Right hindlimb (tissue), 1 donor: ENCODE measurements at regions not wholly inside any gene's neighbourhood (a gene's known extent, or its start where the extent isn't known, plus 50 kb on each side); places are given as distances from the start of the nearest gene placed in this dataset.
"Not testable (repeated sequence)": the region's sequence is repeated elsewhere in the genome, so short reads cannot be mapped to it uniquely, and the experiment has no call there.

Source experiments
- DNase-seq: peaks from one replicate; pipeline ENCODE4 v3.0.0-alpha.2; 2018

DNA sequence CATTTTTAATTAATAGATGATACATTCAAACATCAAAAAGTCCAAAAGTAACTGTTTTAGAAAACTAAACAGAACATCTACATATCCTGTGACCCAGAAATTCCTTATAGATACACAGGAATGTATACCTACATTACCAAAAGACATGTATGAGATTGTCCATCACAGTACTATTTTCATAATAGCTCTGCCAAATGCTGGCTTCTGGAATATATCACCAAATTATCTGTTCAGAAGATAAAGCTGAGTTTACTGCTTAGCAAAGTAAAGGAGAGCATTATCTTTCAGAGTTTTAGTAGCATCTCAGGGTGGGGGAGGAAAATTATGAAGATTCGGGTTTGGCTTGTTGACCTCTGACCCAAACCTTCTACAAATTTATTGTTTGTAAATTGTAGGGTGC, 368.9 kb upstream of the SLC7A11 start:
- no peak for DNase-seq

DNA sequence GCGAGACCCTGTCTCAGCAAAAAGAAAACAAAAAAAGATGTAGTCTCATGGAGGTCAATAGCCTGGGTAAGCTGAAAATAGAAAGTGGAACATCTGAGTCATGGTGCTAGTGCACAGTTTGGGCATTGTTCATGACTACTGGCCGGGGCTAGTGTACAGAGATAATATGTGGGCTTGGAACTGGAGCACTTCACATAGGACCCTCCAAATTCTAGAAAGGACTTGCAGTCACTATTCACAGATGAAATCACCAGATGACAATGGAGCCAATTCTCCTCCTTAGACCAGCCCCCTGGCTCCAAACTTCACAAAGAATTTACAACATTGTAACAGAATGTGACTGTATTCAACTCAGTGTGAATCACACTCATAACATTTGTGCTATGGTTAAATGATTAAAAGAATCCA, 367.8 kb upstream of the SLC7A11 start:
- DNase-seq: no peak

DNA sequence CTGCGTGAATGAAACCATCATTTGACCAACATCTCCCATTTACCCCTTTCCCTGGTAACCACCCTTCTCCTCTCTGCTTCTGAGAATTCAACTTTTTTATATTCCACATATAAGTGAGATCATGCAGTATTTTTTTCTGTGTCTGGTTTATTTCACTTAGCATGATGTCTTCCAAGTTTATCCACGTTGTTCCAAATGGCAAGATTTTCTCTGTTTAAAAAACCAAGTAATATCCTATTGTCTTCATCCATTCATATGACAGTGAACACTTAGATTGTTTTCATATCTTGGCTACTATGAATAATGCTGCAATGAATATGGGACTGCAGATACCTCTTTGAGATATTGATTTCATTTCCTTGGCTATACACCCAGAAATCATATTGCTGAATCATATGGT, 362.4 kb upstream of the SLC7A11 start:
- DNase-seq: no peak

DNA sequence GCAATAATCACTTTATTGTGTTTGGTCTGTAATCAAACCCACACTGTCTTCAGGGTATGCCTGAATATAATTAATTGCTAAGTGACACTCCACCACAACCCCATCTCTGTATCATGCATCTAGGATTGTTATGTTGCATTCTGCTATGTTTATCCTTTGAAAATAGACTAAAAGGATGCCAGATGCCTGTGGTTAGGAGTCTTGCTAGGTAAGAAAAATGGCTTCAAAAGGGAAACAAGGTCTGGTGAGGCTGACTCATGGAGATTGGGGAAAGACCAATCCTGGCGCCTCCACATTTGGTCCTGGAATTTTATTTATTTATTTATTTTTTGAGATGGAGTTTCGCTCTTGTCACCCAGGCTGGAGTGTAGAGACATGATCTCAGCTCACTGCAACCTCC, 360.5 kb upstream of the SLC7A11 start:
- DNase-seq: no peak

DNA sequence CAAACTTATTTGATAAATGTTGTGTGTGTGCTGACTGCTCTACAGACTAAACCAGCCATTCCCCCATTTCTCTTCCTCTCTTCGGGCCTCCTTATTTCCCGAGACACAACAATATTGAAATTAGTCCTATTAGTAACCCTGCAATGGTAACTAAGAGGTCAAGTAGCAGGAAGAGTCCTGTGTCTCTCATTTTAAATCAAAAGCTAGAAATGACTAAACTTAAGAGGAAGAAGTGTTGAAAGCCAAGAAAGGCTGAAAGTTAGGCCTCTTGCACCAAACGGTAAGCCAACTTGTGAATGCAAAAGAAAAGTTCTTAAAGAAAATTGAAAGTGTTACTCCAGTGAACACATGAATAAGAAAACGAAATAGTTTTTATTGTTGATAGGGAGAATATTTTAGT, 357.8 kb upstream of the SLC7A11 start:
- DNase-seq: no peak

DNA sequence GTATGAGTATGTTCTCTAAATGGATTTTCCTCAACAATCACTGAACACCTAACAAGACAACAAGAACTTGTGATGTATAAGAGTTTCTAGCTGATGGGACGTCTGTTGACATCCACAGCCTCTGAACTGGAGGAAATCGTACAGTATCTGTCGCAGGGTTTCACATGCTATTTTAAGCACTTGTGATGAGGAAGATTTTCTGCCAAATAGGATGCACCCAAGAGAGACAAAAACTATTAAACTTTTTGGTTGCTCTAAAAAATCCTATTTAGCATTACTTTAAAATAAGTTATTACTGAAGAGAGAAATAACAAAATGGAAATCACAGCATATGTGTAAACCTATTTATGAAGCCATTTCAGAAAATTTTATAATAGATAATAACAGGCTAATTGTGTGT, 356.1 kb upstream of the SLC7A11 start:
- DNase-seq: no peak

DNA sequence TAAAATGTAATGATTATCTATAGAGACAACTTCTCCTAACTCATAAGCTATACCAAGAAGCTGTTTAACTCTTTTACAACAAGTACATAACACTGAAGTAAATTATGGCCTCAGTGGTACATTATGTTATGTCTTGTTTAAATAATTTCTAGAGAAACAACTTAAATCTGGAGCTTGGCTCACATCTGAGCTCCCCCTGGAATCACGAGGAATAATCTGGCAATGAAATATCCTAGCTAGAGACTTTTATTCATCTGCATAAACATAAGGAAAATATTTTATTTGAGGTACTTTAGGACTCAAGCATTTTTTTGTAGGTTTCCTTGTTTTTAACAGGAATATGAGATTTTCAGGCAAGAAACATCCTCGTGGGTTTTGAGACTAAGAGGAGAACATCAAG, 354.7 kb upstream of the SLC7A11 start:
- peak; percentile 59 for DNase-seq

DNA sequence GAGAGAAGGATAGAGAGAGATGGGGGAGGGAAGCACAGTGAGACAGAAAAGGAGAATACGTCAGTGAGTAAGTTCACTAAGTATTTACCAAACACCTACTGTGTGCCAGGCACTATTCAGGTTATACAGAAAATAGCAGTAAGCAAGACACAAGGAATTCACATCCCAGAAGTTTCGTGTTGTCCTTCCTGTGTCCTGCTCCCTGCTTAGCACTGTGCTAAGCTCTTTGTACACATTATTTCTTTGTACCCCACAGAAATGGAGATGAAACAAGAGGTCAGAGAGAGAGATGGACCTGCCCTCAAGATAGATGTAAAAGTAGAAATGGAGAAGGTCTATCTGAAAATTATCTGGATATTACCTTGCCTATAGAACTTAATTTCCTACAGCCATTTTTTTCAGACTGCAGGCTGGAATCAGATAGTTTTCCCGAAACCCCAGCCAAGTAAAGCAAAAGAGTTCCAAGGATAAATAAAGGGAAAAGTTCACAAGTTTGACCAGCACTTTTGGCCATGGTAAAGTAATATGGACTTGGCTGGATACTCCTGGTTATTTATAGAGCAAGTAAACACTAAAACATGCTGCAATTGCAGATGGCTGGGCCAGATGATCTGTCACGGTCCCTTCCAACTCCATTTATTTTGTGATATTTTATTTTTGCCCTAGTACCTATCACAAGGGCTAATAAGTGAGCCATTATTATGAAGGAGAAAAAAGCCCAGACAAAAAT, 353.7 kb upstream of the SLC7A11 start:
- DNase-seq: peak; percentile 65

DNA sequence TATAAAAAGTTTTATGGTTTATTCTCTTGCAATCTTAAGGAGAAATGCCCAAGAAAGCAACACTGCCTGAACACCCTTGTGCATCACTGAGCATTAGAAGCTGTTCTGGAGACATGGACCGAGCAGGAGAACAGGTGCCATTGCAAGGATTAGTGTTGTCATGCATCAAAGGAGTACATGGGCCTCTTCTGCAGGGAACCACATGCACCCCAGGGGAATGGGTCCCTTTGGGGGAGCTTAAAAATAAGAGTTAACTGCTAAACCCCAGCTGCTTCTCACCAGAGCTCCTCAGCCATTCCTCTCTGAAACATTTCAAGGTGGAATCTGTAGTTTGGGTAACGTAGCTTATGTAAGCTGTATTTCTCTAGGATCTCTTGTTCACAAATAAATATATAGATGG, 353.0 kb upstream of the SLC7A11 start:
- DNase-seq: no peak

DNA sequence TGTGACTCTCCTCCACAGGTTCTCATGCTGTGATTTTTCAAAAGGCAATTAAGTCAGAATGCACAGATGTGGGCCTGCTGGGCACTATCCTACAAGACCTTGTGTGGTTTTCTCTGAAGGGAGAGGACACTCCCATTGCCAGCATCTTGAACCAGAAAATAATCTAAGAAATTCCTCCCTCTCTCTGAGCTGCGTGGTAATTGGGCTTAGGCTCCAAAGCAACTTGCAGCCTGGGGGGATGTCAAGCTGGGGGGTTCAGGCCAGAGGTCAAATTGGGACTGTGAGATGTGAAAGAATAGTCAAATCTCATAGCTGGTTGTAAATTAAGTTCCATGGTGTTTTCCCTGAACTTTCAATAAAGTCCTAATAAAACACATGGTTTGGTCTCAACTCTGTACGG, 350.6 kb upstream of the SLC7A11 start:
- no peak for DNase-seq

DNA sequence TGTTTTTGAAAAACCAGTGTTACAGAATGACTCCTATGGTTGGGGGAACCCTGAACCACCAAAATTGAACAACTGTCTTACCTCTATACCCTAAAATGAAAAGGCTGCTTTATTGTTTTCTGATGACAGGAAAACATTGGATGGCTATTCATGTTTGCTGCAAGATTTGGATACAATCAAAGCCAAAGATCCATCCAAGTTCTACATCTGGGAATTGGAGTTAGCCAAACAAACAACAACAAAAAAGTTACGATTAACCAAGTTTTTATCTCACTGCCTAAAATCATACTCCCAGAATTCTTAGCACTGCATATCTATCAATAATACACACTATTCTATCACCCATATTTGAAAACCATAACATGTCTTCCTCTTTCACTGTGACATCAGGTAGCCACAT, 349.7 kb upstream of the SLC7A11 start:
- DNase-seq: no peak

DNA sequence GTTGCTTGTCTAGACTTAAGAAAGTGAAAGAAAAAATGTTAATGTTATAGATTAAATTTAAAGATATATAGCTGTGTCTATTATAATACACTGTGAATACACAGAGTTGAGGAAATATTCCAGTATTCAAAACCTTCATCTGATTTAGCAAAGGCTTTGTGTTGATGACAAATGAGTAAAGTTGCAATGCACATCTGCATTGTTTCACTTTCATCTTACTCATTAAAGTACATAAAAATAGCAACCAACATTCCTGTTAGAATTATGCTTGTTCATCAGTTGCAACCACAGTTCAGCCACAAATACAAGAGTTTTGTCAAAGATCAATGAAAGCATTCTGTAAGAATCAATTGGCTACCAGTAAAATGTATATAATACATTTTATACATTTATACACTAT, 346.4 kb upstream of the SLC7A11 start:
- DNase-seq: no peak

DNA sequence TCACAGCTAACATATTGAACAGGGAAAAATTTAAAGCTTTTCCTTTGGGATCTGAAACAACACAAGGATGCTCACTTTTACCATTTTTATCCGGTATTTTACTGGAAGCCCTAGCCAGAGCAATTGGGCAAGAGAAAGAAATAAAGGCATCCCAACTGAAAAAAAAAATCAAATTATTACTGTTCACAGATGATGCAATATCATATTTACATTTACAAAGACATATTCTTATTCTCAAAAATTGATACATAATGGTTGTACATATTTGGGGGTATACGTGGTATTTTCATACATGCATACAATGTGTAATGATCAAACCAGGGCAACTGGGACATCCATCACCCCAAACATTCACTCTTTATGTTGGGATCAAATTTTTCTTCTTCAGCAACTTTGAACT, 337.0 kb upstream of the SLC7A11 start:
- no peak for DNase-seq

DNA sequence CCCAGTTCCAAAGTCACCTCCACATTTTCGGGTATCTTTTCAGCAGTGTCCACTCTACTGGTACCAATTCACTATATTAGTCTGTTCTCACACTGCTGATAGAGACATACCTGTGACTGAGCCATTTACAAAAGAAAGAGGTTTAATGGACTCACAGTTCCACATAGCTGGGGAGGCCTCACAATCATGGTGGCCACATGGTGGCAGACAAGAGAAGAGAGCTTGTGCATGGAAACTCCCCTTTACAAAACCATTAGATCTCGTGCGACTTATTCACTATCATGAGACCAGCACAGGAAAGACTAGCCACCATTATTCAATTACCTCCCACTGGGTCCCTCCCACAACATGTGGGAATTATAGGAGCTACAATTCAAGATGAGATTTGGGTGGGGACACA, 335.7 kb upstream of the SLC7A11 start:
- DNase-seq: not testable (repeated sequence)

DNA sequence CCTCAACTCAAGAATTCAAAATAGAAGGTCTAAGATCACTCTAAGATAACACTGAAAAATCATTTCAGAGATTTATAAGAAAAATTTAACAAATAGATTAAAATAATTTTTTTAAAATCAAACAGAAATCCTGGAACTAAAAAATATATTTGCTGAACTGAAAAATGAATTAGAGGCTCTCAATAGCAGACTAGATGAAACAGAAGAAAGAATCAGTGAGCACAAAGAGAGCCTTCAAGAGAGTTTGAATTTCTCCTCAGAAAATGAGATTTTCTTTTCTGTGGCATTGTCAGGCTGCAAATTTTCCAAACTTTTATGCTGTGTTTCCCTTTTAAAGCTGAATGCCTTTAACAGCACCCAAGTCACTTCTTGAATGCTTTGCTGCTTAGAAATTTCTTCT, 335.0 kb upstream of the SLC7A11 start:
- no peak for DNase-seq

DNA sequence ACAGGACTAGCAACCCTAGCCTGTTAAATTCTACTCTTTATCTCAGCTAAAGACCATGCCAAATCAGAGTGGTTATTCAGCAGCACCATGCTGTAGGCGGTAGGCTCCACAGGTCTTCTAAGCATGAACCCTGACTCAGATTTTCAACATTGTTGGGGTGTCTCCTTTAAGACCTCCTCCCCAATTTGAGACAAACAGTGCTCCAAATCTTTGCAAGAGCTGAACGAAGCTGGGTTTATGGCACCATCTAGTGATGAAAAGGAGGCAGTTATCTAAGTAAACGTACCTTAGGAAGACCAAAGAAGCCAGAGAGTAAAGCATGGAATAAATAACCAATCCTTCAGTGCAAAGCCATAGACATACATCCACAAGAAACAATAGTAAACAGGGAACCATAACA, 334.5 kb upstream of the SLC7A11 start:
- no peak for DNase-seq

DNA sequence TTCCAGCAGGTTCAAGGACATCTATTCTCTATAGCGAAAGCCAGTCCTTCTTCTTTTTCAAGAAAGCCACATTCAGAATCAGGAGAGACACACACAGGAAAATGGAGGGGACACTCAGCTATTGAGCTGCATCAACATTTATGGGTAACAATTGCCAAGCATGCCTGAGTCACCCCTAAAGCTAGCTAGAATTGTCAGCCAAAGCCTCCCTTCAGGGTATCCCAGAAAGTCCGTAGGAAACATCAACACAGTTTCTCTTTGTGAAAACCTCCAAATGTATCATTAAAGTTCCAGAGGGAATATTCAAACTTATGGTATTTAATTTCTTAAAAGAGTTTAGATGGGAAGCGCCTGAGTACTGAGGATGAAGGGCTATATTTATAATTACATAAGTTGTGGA, 331.1 kb upstream of the SLC7A11 start:
- no peak for DNase-seq

DNA sequence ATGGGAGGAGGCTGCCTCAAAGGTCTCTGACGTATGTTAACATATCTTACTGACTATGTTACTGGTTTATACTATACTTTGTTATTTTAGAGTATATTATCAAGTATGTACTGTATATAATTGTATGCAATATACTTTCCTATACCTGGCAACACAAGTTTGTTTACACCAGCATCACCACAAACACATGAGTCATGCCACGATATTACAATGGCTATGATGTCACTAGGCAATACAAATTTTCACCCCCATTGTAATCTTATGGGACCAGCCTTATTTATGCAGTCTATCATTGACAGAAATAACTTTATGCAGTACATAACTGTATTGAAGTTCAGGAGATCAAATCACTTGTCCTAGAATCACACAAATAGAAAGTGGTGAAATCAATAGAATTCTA, 329.9 kb upstream of the SLC7A11 start:
- no peak for DNase-seq

DNA sequence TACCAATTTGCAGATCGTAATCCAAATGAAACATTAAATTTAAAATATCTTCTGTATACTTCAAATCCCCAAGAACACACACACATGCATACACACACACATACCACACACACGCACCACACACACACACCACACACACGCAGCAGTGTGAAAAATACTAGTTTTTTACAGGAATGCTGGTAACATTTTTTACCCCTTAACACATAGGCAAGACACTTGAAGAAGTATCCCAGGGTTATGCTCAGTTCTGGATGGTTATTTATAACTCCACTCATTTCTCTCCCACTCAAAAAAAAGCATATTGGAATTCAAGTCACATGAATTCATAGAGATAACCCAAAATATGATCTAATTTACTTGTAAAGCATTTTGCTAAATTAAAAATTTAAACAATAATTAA, 325.5 kb upstream of the SLC7A11 start:
- no peak for DNase-seq

DNA sequence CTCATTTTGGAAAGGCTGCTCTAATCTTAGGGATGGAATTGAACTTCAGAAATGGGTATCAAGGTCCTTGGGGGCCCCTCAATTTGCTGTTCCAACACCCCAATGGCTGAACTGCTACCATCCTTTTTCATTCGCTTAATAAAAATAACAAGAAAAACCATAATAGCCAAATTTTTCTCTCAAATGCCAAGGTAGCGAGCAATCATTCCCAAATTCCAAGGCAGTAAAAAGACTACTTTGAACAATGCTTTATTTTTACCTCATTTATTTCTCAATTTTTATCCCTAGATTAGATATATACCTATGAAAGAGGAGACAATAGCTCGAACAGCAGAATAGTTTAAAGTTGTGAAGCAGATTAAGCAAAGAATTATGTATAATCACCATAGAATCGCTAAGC, 323.4 kb upstream of the SLC7A11 start:
- no peak for DNase-seq

DNA sequence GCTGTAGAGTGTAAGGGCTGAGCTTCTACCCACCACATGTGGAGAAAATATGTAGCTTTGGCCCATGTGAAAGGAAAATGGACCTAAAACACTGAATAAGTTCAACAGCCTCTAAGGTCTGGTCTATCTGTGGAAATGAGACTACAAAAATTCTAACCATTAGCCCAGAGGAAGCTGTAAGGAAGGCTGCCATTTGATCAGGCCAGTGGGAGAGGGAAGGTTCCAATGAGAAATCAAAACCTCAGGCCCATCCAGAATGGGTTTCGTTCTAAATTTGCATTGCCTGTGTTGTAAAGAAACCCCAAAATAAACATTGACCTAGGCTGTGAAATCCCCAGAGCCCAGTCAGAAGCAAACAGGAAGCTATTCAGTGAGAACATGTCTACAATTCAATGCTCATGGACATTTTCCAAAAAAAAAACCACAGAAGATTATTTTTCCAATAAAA, 320.4 kb upstream of the SLC7A11 start:
- DNase-seq: peak; percentile 24

DNA sequence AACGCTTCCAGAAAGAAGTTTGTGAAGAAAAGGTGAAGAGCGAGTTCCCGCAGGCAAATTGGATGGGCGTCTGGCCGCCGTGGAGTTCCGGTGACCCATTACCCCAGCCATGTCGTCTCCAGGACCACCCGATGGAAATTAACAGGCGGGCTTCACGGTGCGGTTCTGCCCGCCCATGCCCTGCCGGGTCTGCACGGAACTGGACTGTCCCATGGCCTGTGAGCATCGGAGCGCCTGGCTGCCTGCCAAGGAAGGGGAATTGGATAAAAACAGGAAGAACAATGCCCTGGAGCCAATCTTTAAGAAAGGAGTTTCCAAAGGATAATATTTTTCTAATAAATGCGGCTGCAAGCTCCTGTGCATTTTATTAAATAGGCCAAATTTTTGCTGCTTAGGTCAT, 319.8 kb upstream of the SLC7A11 start:
- no peak for DNase-seq

DNA sequence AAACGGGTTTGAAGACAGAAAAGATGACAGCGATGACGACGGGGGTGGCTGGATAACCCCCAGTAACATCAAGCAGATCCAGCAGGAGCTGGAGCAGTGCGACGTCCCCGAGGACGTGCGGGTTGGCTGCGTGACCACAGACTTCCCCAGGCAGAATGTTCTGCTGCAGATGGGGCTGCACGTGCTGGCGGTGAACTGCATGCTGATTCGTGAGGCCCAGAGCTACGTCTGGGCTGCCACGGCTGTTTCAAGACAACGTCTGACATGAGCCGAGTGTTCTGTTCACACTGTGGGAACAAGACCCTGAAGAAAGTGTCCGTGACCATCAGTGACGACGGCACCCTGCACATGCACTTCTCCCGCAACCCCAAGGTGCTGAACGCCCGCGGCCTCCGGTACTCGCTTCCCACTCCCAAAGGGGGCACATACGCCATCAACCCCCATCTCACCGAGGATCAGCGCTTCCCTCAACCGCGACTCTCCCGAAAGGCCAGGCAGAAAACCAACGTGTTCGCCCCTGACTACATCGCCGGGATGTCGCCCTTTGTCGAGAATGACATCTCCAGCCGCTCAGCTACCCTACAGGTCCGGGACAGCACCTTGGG, 319.2 kb upstream of the SLC7A11 start:
- no peak for DNase-seq

DNA sequence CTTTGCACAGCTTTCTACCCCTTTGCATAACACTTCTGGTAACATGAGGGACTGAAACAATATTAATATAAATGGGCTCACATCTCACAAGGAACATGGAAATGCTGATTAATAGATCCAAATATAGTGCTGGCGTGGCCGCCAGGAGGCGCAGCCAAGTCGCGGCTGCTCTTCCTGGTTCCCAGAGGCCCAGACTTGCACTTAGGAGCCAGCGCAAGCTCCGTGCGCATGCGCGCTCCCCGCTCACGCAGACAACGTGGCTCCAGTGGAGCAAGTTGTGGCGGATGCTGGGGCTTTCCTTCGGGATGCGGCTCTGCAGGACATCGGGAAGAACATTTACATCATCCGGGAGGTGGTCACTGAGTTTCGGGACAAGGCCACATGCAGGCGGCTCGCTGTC, 318.3 kb upstream of the SLC7A11 start:
- DNase-seq: no peak

DNA sequence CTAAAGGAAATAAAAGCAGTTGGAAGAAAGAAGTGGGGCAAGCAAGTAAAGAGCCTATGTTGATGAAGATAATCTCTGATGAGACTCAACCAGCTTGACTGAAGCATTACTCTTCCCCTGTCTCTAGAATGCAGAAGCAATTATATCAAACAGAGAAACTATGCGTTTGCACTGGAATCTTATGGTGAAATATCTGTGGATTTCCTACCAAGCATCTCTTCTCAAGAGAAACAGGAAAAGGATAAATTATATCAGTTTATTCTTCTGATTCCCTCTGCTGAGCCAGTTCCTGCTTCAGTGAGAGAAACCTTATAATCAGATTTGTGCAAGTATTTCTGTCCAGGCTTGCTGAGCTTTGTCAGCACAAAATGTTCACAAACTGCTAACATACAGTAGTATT, 316.7 kb upstream of the SLC7A11 start:
- DNase-seq: no peak
